Activated CD4-positive, alpha-beta T cell treated with anti-CD3 and anti-CD28 coated beads for 48 hours (primary cell): ENCODE measurements at regions not wholly inside any gene's neighbourhood (a gene's known extent, or its start where the extent isn't known, plus 50 kb on each side); places are given as distances from the start of the nearest gene placed in this dataset.
"Not testable (repeated sequence)": the region's sequence is repeated elsewhere in the genome, so short reads cannot be mapped to it uniquely, and the experiment has no call there.

Source experiments
- DNase-seq: peaks from one replicate; pipeline ENCODE4 v3.0.0-alpha.2; 2020

DNA sequence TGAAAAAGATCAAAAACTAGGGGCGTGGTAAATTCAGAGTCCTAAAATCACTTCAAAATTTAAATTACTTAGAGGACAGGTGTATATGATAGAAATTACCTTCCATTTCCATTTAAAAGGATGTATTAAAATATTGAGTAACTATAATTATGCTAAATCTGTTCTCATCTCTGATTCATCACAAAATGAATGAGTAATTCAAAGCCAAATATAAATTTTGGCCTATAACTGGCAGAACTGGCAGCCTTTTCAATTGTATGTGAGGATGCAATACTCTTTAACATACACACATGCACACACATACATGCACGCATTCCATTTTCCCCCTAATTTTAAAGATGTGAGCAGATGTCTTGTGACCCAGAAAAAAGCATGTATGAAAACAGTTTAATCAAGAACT is 194.6 kb downstream of the EPM2A start:
- DNase-seq: no peak

DNA sequence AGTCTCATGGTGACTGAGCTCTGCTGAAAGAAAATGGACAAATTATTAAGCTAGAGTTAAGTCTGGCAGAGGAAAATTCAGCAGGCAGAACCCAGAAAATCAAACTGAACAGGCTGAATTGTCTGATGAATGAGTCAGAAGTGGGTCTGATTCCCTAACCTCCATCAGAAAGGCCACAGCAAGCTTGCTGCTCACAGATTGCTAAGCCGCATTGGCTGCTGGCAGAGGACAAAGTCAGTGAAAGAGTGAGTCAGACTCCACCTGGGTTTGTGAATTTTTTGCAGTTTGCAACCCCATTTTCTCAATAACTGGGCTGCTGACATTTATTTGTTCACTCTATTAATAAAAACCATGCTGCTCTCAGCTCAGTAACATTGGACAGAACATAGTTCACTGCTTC is 191.3 kb downstream of the EPM2A start:
- DNase-seq: no peak

DNA sequence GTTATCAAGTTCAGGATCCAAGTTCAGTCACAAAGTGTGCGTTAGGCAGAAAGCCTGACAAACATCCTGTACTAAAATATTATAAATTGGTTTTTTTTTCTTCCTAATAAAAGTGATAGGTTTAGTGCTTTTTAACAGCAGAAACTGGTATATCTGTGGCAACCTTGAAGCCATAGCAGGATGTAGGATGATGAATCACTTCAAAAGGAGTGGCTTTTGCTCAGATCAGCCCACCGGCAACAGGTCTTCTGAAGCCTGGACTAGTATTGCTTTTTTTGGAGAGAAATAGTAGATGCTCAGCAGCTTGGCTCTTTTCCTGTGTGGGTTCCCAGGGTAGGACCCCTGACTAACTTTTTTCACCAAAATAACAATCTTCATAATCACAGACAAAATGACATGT is 190.8 kb downstream of the EPM2A start:
- no peak for DNase-seq

DNA sequence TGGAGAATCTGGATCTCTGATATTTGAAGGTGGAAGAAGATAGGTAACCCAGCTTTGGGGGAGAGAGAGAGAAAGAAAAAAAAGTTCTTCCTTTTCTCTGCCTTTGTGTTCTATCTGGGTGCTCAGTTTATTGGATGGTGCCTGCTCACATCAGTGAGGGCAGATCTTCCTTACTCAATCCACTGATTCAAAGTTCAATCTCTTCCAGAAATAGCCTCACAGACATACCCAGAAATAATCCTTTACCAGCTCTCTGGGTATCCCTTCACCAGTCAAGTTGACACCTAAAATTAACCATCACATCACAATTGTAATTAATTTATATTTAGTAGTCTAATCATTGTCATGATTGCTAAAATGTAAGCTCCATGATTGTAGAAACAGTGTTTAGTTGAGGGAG is 189.1 kb downstream of the EPM2A start:
- no peak for DNase-seq

DNA sequence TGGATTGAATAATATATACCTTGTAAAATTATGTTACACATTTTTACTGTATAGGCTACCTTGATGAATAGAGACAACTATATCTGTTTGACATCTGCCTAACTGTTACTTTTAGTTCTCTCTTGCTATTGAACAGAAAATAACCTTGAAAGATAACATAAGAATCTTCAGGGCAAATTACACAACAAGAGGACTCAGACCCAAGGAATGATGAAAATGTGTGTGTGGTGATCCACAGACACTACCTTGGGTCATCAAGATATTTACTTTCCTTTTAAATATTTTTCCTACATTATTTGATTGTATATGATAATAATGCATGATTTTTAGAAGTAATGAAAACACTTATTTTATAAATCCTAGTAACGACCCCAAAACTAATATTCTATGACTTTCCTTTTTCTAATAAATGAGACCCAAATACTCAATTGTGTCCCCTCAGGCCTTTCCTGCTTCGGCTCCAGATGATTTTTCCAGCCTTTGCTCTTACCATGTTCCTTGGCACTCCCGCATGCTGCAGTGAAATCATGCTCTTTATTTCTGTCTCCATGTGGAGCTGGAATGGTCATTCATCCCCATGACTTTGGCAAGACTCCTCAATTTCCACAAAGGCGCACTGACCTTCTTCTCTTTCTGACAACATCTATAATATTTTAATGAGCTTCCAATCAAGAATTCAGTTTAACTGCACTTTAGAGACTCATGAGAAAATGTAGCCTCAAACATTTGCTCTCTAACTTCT is 187.6 kb downstream of the EPM2A start:
- no peak for DNase-seq

DNA sequence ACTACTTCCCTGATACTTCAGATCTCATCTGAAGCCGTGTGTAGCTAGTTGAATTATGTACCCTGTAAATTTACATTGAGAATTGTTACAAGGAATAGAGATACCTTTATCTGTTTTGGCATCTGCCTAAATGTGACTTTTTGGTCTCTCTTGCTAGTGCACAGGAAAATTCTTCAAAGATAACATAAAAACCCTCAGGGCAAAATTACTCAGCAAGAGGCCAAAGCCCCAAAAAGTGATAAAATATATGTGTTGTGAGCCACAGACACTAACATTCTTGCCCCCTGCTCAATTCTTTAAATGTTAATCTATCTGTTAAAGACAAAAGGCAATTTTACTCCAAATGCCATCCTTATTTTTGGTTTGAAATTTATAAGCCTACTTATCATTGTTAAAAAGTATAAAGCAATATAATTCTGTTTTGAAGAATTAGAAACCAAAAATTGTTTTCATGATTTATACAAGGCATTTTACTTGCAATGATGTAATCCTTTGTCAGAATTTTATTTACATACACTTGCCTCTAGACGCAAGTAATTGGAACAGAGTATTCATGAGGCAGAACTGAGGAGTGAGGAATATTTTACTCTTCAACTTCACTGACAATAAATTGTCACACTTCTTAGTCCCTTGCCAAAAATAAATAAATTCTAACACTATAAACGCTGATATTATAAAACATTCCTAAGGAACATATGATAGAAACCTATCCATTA is 186.2 kb downstream of the EPM2A start:
- no peak for DNase-seq

DNA sequence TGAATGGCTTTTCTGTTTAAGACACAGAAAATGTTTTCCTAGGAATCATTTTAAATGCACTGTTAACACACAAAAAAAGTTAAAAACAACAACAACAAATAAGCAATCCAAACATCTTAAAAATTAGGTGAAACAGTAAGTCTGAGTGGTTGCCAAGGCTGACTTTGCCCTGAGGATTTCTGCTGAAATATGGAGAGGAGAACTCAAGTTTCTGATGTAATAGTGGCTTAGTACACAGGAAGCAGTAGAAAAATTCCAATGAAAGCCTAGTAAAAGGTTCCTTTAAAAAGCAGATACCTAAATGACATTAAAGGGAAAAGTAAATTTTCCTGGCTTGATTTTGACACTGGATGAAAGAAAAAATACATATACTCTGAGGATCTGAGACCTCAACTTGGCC is 184.2 kb downstream of the EPM2A start:
- DNase-seq: no peak

DNA sequence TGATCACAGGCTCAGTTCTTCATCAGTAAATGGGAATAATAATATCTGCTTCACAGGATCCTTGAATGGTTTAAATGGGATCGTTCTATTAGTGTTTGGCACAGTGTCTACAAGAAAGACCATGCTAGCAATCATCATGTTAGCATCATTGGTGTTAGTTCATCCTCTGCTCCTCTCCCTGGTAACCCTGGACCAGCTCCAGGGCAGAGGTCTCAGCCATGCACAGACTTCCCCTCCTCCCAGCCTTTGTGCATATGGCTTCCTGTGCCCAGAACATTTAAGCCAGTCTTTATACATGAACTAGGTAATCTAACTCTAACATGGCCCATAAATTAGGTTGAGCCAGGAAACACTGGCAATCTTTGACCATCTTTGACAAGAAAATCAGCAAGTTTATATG is 180.2 kb downstream of the EPM2A start:
- no peak for DNase-seq

DNA sequence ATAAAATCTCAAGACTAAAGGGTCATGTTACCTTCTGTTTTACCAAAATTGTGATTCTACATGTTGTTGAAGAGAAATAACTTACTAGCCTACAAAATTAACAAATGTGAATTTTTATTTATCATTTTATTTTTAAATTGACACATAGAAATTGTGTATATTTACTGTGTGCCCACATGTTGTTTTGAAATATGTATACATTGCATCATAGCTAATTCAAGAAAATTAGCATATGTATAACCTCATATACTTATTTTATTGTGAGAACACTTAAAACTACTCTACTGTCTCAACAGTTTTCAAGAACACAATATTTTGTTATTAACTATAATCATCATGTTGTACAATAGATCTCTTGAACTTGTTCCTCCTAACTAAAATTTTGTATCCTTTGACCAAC is 177.8 kb downstream of the EPM2A start:
- no peak for DNase-seq

DNA sequence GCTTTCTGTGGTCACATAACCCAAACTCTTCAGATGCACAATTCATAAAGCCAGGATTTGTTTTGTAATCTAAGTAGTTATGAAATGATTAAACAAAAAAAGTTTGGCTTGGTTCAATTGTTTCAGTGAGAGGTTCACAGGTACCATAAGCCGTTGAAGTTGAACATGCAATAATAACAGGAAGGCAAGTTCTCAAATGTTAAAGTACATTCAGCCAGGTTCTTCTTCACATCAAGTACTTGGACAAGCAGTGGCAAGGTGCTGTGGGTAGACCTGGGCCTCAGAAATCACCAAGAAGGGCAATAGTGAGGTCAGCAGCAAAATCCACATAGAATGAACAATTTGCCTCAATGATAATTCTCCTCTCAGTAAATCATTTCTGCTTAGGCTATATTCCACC is 175.5 kb downstream of the EPM2A start:
- no peak for DNase-seq

DNA sequence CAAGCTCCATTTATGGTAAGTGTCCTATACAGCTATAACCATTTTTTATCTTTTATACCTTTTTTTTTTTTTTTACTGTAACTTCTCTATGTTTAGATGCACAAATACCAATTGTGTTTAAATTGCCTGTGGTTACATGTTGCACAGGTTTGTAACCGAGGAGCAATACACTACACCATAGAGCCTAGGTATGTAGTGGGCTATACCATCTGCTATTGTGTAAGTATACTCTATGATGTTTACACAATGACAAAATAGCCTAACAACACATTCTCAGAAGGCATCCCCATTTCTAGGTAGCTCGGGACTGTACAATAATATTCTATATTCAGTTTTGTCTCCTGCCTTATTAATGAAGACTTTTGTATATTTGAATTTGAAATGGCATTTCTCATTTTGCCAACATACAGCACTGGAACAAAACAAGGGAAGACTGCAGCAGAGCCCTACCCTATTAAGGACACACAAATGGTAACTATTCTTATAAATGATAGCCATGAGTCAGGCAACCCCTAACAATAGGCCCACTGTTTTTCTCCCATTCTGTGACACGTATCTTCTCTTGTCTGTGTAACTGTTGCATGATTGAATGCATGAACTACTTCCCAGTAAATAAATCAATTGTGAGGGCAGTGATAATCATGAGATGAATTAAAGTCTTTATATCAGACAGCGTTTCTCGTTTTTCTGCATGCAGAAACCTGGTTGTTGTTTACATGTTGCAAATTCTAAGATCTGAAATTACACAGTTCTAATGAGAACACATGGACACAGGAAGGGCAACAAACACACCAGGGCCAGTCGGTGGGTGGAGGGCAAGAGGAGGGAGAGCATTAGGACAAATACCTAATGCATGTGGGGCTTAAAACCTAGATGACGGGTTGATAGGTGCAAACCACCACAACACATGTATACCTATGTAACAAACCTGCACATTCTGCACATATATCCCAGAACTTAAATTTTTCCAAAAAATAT is 173.9 kb downstream of the EPM2A start:
- DNase-seq: no peak

DNA sequence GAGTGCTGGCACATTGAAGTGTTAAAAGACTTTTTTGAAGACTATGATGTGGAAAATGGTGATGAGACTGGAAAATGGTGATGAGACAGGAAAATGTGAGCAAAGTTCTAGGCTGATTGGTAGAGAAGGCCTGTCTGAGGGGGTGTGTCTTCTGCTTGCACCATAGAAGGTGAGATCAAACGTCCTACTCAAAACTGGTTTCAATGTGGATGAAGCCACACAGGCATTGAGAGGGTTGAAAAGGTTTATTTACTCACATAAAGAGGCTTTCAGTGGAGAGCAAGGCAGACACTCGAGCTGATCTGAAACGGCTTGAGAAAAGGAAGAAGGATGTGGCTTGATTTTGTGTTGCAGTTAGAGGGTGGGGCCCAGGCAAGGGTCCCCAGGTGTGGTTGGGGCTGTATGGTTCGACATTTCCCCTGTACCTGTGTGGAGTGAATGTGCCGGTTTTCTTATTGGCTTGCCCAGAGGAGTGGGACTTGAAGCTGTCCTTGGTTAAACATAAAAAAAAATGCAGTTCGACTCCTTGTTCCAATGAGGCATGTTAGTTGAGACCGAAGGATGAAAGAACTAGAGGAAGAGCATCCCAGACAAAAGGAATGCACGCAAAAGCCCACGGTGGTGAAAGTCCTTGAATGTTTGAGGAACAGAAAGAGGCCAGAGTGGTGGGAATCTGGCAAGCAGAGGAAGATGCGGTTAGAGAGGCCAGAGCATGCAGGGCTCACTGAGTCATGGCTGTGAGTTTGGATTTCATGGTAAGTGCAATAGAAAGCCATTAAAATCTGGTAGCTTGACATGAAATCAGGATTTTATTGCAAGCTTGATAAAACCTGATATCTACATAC is 172.3 kb downstream of the EPM2A start:
- no peak for DNase-seq

DNA sequence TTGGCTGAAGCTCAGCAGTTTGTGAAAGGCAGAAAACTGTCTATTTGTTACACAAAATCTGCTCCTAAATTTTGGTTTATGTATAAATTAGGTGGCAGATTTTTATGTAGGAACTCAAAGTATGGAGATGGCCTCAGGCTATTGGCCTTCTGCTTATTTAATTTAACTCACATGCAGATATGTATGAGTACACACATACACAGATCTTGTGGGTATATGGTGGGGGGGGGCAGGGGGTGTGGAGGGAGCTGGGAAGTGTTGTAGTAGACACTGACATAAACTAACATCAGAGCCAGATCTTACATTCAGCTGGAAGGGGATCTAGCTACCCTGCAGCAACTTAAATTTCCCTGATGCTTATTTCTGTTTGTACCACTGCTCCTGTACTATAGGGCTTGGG is 170.8 kb downstream of the EPM2A start:
- no peak for DNase-seq

DNA sequence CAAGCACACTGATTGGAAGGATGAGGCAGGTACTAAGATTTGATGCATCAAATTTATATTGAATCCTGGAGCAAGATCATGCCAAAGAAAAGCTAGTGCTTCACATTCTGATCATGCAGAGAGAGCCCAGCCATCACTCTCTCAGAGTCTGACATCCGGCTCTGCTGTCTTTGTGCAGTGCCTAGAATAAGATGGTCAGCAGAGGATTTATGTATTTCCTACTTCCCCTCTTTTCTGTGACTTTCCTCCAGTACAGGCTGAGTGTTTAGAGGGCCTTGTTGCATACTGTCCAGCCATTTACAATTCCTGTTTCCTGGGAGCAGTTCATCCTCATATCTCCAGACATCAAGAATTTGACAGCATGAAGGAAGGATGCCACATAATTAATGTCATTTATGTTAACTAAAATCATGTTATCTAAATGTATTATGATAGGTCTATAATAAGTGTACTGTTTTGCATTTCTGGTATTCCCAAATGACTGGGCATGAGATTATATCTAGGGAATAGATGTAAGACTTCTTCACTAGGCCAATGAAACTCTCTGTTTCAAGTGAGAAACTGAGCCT is 167.6 kb downstream of the EPM2A start:
- no peak for DNase-seq

DNA sequence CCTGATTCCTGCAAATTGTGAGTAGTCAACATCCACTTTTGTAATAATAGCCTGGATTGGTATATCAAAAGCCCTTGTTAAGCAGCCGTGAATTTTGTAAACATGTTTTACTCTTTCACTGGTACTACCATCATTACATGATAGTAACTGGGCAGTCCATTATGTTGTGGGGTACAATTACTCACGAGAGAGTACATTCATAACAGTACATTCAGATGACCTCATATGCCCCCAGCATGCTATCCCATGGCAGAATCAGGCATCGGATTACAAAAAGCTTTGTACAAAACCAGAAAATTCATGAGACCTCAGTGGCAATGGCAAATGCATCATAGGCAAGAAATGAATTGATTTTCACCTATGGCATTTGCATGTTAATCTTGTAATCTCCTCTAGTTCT is 166.2 kb downstream of the EPM2A start:
- no peak for DNase-seq

DNA sequence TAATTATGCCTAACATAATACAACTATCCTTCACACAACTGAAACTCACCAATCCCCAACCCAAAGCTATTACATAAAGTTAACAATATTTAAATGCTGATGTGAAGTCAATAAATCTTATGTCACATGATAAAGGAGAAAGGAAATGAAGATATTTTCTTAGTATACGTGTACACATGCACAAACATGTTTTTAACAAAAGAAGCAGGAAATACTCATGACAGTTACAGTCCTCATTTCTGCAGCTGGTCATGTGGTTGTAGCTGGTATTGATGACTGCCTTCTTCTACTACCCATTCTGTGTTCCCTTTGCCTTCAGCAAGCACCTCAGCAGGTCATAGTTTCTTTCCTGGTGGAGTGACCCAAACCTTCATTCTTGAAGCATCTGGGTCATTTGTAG is 165.0 kb downstream of the EPM2A start:
- not testable (repeated sequence) for DNase-seq

DNA sequence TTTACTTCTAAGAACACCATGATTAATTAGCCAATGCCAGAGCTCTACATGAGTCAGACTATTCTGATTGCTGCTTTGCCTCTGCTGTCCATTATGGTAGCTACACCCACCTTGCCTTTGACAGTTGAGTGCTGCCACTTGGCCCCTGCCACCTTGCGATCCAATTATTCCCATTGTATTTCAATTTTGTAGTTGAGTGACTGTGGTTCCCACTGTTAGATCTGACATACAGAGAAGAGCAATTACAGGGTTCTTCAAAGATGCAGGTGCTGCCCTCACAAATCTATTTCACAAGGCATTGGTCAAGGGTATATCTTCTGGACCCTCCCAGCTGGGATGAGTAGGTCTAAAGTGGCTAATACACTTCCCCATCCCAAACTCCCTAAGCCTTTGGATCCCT is 161.1 kb downstream of the EPM2A start:
- not testable (repeated sequence) for DNase-seq
